PC-9 (cell line): ENCODE measurements at regions not wholly inside any gene's neighbourhood (a gene's known extent, or its start where the extent isn't known, plus 50 kb on each side); places are given as distances from the start of the nearest gene placed in this dataset.

ENCODE experiments used
- EZH2 ChIP-seq: fragments of 200-600 bp; sonication (generic); IDR thresholded peaks from 2 replicates; pipeline ENCODE4 v1.8.0; 2017; ENCODE audit warnings: antibody characterized with exemption, low read depth
- TF ChIP-seq, protein P1 (sequence below): fragments of 200-600 bp; sonication (generic); conservative IDR thresholded peaks from 2 replicates; pipeline ENCODE4 v1.6.1; 2017; ENCODE audit warnings: mixed run types, antibody characterized with exemption, mild to moderate bottlenecking, moderate library complexity

DNA sequence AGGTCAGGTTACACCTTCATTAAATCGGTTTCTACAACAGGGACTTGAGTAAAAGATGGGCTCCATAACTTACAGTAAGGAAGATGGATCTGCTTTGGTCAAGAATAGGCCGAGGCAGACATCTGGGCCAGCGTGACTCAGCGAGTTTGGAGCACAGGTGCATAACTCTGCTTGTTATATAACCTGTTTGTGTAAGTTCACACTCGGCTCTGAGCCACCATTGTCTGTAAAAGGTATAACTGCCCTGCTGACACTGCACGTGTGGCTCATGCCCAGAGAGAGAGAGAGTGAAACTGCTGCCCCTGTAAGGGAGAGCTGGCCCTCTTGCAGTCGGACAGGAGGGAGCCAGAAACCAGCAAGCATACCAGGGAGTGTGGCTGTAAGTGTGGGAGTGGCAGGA, 737.9 kb upstream of the SLC35B3 start:
- TF ChIP-seq EZH2, result no peak
- TF ChIP-seq, protein P1, sequence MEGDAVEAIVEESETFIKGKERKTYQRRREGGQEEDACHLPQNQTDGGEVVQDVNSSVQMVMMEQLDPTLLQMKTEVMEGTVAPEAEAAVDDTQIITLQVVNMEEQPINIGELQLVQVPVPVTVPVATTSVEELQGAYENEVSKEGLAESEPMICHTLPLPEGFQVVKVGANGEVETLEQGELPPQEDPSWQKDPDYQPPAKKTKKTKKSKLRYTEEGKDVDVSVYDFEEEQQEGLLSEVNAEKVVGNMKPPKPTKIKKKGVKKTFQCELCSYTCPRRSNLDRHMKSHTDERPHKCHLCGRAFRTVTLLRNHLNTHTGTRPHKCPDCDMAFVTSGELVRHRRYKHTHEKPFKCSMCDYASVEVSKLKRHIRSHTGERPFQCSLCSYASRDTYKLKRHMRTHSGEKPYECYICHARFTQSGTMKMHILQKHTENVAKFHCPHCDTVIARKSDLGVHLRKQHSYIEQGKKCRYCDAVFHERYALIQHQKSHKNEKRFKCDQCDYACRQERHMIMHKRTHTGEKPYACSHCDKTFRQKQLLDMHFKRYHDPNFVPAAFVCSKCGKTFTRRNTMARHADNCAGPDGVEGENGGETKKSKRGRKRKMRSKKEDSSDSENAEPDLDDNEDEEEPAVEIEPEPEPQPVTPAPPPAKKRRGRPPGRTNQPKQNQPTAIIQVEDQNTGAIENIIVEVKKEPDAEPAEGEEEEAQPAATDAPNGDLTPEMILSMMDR, result no peak
